AG09309 (cell line): ENCODE measurements at regions not wholly inside any gene's neighbourhood (a gene's known extent, or its start where the extent isn't known, plus 50 kb on each side); places are given as distances from the start of the nearest gene placed in this dataset.
A peak's percentile ranks its signal among the peaks of the same experiment; 100 is the strongest.

Source experiments
- DNase-seq: peaks from one replicate; pipeline ENCODE4 v3.0.0-alpha.2; 2010; ENCODE audit warnings: low read depth
- H3K4me3 ChIP-seq: 2 replicates; pipeline ENCODE4 v1.5.1; 2011; ENCODE audit warnings: mild to moderate bottlenecking, low read depth, low read length, moderate library complexity; ENCODE audit not compliant: control insufficient read depth
- CTCF ChIP-seq: IDR thresholded peaks from 2 replicates; pipeline ENCODE4 v1.5.1; 2011; ENCODE audit warnings: mild to moderate bottlenecking, low read depth, low read length, inconsistent platforms; ENCODE audit not compliant: insufficient read depth, control insufficient read depth; ENCODE audit errors: missing control alignments

- DNase-seq = no peak
- TF ChIP-seq CTCF = no peak
- H3K4me3 ChIP-seq = no peak overlapping the region
These were observed 918.3 kb downstream of the EPHA4 start for GRCh38 chr2:220653776-220654175.

GRCh38 chr2:220654322-220654721 lies 917.8 kb downstream of the EPHA4 start:
- H3K4me3 ChIP-seq = no peak overlapping the region
- TF ChIP-seq CTCF = no peak
- DNase-seq = no peak

- no peak for DNase-seq
- TF ChIP-seq CTCF = no peak
- H3K4me3 ChIP-seq = no peak overlapping the region
These were observed 911.6 kb downstream of the EPHA4 start for GRCh38 chr2:220660277-220661145.

- no peak for DNase-seq
These were observed 909.7 kb downstream of the EPHA4 start for GRCh38 chr2:220662431-220662830.

GRCh38 chr2:220663065-220663464 lies 909.0 kb downstream of the EPHA4 start:
- TF ChIP-seq CTCF = no peak
- no peak overlapping the region for H3K4me3 ChIP-seq
- DNase-seq = no peak

More at GRCh38 chr2:220662431-220662830, 909.7 kb downstream of the EPHA4 start:
- no peak for TF ChIP-seq CTCF
- H3K4me3 ChIP-seq = no peak overlapping the region

- no peak overlapping the region for H3K4me3 ChIP-seq
- TF ChIP-seq CTCF = no peak
- peak; percentile 65 for DNase-seq
These were observed 907.6 kb downstream of the EPHA4 start for GRCh38 chr2:220664272-220665107.
